ENCODE measurements at regions not wholly inside any gene's neighbourhood (a gene's known extent, or its start where the extent isn't known, plus 50 kb on each side); places are given as distances from the start of the nearest gene placed in this dataset.
"Not testable (repeated sequence)": the region's sequence is repeated elsewhere in the genome, so short reads cannot be mapped to it uniquely, and the experiment has no call there.

DNA sequence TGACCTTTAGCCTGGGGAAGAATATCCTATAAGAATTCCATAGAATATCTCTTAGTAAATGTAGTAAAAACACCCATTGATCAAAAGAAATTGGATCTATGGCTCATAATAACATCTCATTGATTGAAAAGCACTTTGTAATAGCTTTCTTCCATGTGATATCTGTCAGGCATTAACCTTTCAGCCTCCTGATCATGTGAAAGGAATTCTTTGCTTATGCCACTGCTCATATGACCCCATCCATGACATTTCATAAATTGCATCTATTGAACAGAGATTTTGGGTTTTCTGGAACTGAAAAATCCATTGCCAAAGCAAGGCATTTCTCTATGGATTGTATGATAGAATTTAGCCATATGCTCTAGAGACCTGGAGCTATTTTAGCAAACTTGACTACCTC is 519.3 kb upstream of the PFKP start:
- Histone ChIP-seq H3K27ac (ENCODE audit: insufficient read depth, low read length, poor library complexity, severe bottlenecking) (no peak overlapping the region), H3K4me3 (ENCODE audit: low read depth, low read length) (no peak overlapping the region), H3K4me1 (ENCODE audit: control insufficient read depth, insufficient read depth, low read length, poor library complexity, severe bottlenecking) (no peaks in the 10 kb centered on the region), H3K9me3 (ENCODE audit: control insufficient read depth in 2 of 2, low read length in 2 of 2) (no peaks in the 10 kb centered on the region), H3K36me3 (ENCODE audit: control insufficient read depth, insufficient read depth, low read length) (no peaks in the 10 kb centered on the region), H3K27me3 (ENCODE audit: control insufficient read depth, insufficient read depth, low read length) (no peaks in the 10 kb centered on the region)
- H3K36me3 Mint-ChIP-seq = no peaks in the 10 kb centered on the region
- H3K4me1 Mint-ChIP-seq = no peaks in the 10 kb centered on the region
- no peak overlapping the region for H3K4me3 Mint-ChIP-seq
- no peak overlapping the region for H3K27ac Mint-ChIP-seq
- ATAC-seq (ENCODE audit: low read depth in 2 of 2) (no peak), DNase-seq (no peak)
- peaks cover 0 to 4% (median 0%) of the 10 kb centered on the region in 7 donors for H3K9me3 Mint-ChIP-seq
- H3K27me3 Mint-ChIP-seq = no peaks in the 10 kb centered on the region

DNA sequence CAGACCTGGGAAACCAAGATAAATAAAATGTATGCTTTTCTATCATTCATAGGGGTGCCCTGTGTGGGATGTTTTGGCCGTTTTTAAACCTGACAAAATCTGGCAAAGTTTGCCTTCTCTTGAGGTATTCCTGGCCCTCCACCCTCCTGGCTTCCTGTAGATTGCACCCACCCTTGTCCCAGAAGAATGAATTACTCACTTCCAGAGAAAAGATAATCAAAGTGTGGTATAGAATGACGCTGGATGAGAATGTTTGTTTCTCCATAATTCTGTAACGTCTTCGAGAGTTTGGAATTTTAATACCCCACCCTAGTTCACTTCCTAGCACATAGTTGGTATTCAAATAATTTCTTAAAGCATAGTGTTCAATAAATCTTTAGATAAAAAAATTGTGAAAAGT is 519.7 kb upstream of the PFKP start:
- H3K9me3 Mint-ChIP-seq = peaks cover 0 to 4% (median 0%) of the 10 kb centered on the region in 7 donors
- H3K4me1 Mint-ChIP-seq = no peaks in the 10 kb centered on the region

DNA sequence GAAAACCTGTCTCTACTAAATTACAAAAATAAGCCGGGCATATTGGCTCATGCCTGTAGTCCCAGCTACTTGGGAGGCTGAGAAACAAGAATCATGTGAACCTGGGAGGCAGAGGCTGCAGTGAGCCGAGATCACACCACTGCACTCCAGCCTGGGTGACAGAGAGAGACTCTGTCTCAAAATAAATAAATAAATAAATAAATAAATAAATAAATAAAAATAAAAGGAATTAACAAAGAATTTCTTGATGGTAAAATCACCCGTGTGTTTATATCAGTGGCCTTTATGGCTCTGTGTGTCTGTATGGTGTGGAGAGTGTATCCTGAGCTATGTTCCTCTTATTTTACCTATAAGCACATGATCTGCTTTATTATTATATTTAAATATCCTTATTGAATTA is 520.5 kb upstream of the PFKP start:
- H3K27ac Mint-ChIP-seq; H3K4me3 ChIP-seq (ENCODE audit: low read depth, low read length); H3K4me3 Mint-ChIP-seq; H3K27me3 Mint-ChIP-seq; H3K9me3 Mint-ChIP-seq; H3K4me1 ChIP-seq (ENCODE audit: control insufficient read depth, insufficient read depth, low read length, poor library complexity, severe bottlenecking); H3K27me3 ChIP-seq (ENCODE audit: control insufficient read depth, insufficient read depth, low read length); DNase-seq; H3K36me3 Mint-ChIP-seq; H3K36me3 ChIP-seq (ENCODE audit: control insufficient read depth, insufficient read depth, low read length); ATAC-seq (ENCODE audit: low read depth in 2 of 2); H3K27ac ChIP-seq (ENCODE audit: insufficient read depth, low read length, poor library complexity, severe bottlenecking); H3K9me3 ChIP-seq (ENCODE audit: control insufficient read depth in 2 of 2, low read length in 2 of 2); H3K4me1 Mint-ChIP-seq: not testable (repeated sequence)

More for the DNA sequence above, 519.7 kb upstream of the PFKP start:
- Mint-ChIP-seq H3K36me3 (no peaks in the 10 kb centered on the region), H3K4me3 (no peak overlapping the region), H3K27me3 (no peaks in the 10 kb centered on the region), H3K27ac (no peak overlapping the region)
- DNase-seq (no peak), ATAC-seq (ENCODE audit: low read depth in 2 of 2) (no peak)
- Histone ChIP-seq H3K9me3 (ENCODE audit: control insufficient read depth in 2 of 2, low read length in 2 of 2) (no peaks in the 10 kb centered on the region), H3K27ac (ENCODE audit: insufficient read depth, low read length, poor library complexity, severe bottlenecking) (no peak overlapping the region), H3K4me1 (ENCODE audit: control insufficient read depth, insufficient read depth, low read length, poor library complexity, severe bottlenecking) (no peaks in the 10 kb centered on the region), H3K4me3 (ENCODE audit: low read depth, low read length) (no peak overlapping the region), H3K36me3 (ENCODE audit: control insufficient read depth, insufficient read depth, low read length) (no peaks in the 10 kb centered on the region), H3K27me3 (ENCODE audit: control insufficient read depth, insufficient read depth, low read length) (no peaks in the 10 kb centered on the region)

DNA sequence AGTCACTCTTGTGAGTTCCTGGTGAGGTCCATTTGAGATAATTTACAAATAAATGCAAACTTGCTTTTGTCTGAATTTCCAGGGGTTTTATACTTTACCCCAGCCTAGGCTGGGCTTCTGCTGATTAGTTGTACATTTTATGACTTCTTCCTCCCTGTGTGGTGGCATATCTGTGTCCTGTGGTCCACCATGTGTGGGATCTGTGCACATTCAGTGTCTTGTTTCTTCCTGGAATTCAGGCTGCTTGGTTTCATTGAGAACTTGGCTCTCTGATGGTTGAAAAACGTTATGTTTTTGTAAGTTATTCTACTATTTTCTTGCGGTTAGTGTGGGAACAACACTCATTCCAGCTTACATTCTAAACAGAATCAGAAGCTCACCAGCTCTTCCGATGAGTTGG is 523.4 kb upstream of the PFKP start:
- no peaks in the 10 kb centered on the region for H3K36me3 Mint-ChIP-seq
- H3K27ac Mint-ChIP-seq = no peak overlapping the region
- no peaks in the 10 kb centered on the region for H3K27me3 Mint-ChIP-seq
- no peaks in the 10 kb centered on the region for H3K4me1 ChIP-seq (ENCODE audit: control insufficient read depth, insufficient read depth, low read length, poor library complexity, severe bottlenecking)
- ATAC-seq (ENCODE audit: low read depth in 2 of 2) (no peak), DNase-seq (no peak)
- peaks cover 0 to 4% (median 0%) of the 10 kb centered on the region in 7 donors for H3K9me3 Mint-ChIP-seq
- no peak overlapping the region for H3K27ac ChIP-seq (ENCODE audit: insufficient read depth, low read length, poor library complexity, severe bottlenecking)
- peak overlapping the region in 1 of 4 donors; percentile 54 for H3K4me3 Mint-ChIP-seq
- no peak overlapping the region for H3K4me3 ChIP-seq (ENCODE audit: low read depth, low read length)
- no peaks in the 10 kb centered on the region for H3K4me1 Mint-ChIP-seq
- H3K27me3 ChIP-seq (ENCODE audit: control insufficient read depth, insufficient read depth, low read length) = no peaks in the 10 kb centered on the region
- H3K9me3 ChIP-seq (ENCODE audit: control insufficient read depth in 2 of 2, low read length in 2 of 2) = no peaks in the 10 kb centered on the region
- H3K36me3 ChIP-seq (ENCODE audit: control insufficient read depth, insufficient read depth, low read length) = no peaks in the 10 kb centered on the region

DNA sequence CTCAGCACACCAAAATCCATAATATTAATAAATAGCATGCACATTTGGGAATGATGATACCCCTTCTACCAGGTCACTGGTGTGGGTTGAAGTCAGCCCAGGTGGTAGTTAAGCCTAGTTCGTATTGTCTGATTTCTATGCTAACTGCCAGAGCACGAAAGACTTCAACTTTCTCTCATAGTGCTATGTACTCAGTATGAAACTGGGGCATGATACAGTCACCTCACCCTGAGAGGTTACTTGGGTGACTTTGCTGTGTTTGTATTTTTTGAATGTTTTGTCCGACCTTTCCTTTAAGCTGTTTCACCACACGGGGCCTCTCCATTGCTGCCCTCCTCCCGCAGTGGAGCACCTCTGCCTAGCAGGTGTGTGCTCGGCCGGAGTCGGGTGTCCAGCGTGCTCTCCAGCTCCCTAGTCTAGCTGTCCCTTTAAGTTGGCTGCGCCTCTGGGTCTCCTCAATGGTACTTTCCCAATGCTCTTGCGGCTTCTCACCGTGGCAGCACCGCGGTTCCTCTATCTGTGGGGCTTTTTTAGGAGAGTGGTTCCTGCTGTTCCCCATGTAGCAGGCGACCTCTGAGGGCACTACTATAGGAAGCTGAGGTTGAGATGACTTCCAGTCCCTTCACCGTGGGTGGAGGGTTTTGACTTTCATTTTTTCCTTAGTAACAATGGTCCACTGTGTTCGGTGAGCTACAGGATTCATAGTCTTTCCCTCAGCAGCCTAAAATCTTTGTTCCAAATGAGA is 524.0 kb upstream of the PFKP start:
- Mint-ChIP-seq H3K4me3 (no peak overlapping the region), H3K27ac (no peak overlapping the region), H3K36me3 (no peaks in the 10 kb centered on the region), H3K4me1 (no peaks in the 10 kb centered on the region), H3K27me3 (no peaks in the 10 kb centered on the region), H3K9me3 (peaks cover 0 to 4% (median 0%) of the 10 kb centered on the region in 7 donors)
- Histone ChIP-seq H3K27ac (ENCODE audit: insufficient read depth, low read length, poor library complexity, severe bottlenecking) (no peak overlapping the region), H3K27me3 (ENCODE audit: control insufficient read depth, insufficient read depth, low read length) (no peaks in the 10 kb centered on the region), H3K36me3 (ENCODE audit: control insufficient read depth, insufficient read depth, low read length) (no peaks in the 10 kb centered on the region), H3K4me1 (ENCODE audit: control insufficient read depth, insufficient read depth, low read length, poor library complexity, severe bottlenecking) (no peaks in the 10 kb centered on the region), H3K9me3 (ENCODE audit: control insufficient read depth in 2 of 2, low read length in 2 of 2) (no peaks in the 10 kb centered on the region), H3K4me3 (ENCODE audit: low read depth, low read length) (no peak overlapping the region)
- DNase-seq = no peak
- no peak for ATAC-seq (ENCODE audit: low read depth in 2 of 2)

DNA sequence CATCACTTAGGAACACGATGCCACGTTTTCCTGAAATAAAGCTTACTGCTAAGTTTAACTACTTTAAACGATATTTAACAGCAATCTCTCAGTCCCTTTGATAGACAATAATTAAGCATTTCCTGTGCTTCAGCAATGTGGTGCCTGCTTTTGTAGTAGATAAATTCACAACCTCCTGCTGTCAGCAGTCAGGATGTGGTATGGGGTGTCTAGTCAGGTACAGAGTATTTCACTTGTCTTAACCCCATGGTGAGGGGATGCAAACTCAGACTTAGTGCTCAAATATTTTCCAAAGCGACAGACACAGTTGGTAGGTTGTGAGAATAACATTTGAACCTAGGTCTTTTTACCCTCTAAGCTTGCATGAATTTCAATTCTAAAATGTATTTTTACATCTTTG is 526.2 kb upstream of the PFKP start:
- ATAC-seq (ENCODE audit: low read depth in 2 of 2) = peak in 1 of 2 donors; percentile 44
- DNase-seq = peak in 1 of 3 donors; percentile 3
- H3K4me3 ChIP-seq (ENCODE audit: low read depth, low read length) = no peak overlapping the region

DNA sequence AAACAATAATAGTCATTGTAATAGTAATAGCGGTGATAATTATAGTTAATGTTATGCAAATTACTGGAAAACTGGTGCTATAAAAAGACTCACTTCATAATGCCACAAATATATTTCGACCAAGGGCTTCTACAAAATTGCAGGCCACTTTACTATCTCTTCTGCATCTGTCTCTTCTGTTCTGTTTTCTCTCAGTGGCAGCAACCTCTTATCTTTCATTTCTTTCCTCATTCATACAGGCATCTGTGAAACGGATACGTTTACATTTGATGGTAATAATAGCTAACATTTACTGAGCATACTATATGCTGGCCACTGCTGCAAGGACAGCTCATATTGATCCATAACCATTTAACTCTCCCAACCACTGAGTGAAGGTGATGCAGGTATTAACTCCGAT is 537.4 kb upstream of the PFKP start:
- ATAC-seq (ENCODE audit: low read depth in 2 of 2) (no peak), DNase-seq (no peak)
- Mint-ChIP-seq H3K4me1 (no peaks in the 10 kb centered on the region), H3K27me3 (no peaks in the 10 kb centered on the region), H3K36me3 (no peaks in the 10 kb centered on the region), H3K4me3 (no peak overlapping the region), H3K9me3 (peaks cover 0 to 7% (median 2%) of the 10 kb centered on the region in 7 donors), H3K27ac (no peak overlapping the region)
- Histone ChIP-seq H3K9me3 (ENCODE audit: control insufficient read depth in 2 of 2, low read length in 2 of 2) (no peaks in the 10 kb centered on the region), H3K4me1 (ENCODE audit: control insufficient read depth, insufficient read depth, low read length, poor library complexity, severe bottlenecking) (no peaks in the 10 kb centered on the region), H3K27ac (ENCODE audit: insufficient read depth, low read length, poor library complexity, severe bottlenecking) (no peak overlapping the region), H3K36me3 (ENCODE audit: control insufficient read depth, insufficient read depth, low read length) (no peaks in the 10 kb centered on the region), H3K4me3 (ENCODE audit: low read depth, low read length) (no peak overlapping the region), H3K27me3 (ENCODE audit: control insufficient read depth, insufficient read depth, low read length) (no peaks in the 10 kb centered on the region)

More for the DNA sequence above, 526.2 kb upstream of the PFKP start:
- H3K36me3 Mint-ChIP-seq = no peaks in the 10 kb centered on the region
- H3K4me3 Mint-ChIP-seq = no peak overlapping the region
- H3K27ac ChIP-seq (ENCODE audit: insufficient read depth, low read length, poor library complexity, severe bottlenecking) = no peak overlapping the region
- H3K4me1 Mint-ChIP-seq = no peaks in the 10 kb centered on the region
- H3K4me1 ChIP-seq (ENCODE audit: control insufficient read depth, insufficient read depth, low read length, poor library complexity, severe bottlenecking) = no peaks in the 10 kb centered on the region
- H3K9me3 ChIP-seq (ENCODE audit: control insufficient read depth in 2 of 2, low read length in 2 of 2) = no peaks in the 10 kb centered on the region
- H3K27me3 Mint-ChIP-seq = no peaks in the 10 kb centered on the region
- H3K9me3 Mint-ChIP-seq = peaks cover 0 to 4% (median 0%) of the 10 kb centered on the region in 7 donors
- H3K27me3 ChIP-seq (ENCODE audit: control insufficient read depth, insufficient read depth, low read length) = no peaks in the 10 kb centered on the region
- no peaks in the 10 kb centered on the region for H3K36me3 ChIP-seq (ENCODE audit: control insufficient read depth, insufficient read depth, low read length)
- no peak overlapping the region for H3K27ac Mint-ChIP-seq

DNA sequence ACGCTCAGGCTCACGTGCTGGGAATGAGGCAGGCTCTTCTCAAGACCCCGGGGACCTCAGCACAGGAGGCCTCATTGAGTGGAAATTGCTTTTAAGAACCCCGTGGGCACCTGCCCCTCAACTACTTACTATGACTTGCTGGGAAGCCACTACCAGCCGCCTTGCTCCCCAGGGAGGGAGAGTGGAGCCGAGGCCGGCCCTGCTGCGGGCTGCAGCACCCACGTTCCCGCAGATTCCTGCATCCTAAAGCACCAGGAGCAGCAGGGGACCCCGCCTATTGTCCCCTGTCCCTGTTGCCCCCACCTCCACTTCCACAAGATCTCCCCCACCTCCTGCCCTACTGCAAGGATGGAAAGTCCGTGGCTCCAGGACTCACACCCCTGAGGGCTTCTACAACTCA is 541.6 kb upstream of the PFKP start:
- Mint-ChIP-seq H3K9me3 (peaks cover 0 to 5% (median 0%) of the 10 kb centered on the region in 7 donors), H3K27ac (no peak overlapping the region), H3K4me3 (no peak overlapping the region), H3K27me3 (no peaks in the 10 kb centered on the region), H3K4me1 (no peaks in the 10 kb centered on the region), H3K36me3 (no peaks in the 10 kb centered on the region)
- H3K27ac ChIP-seq (ENCODE audit: insufficient read depth, low read length, poor library complexity, severe bottlenecking) = no peak overlapping the region
- no peak for DNase-seq
- H3K36me3 ChIP-seq (ENCODE audit: control insufficient read depth, insufficient read depth, low read length) = no peaks in the 10 kb centered on the region
- H3K4me1 ChIP-seq (ENCODE audit: control insufficient read depth, insufficient read depth, low read length, poor library complexity, severe bottlenecking) = no peaks in the 10 kb centered on the region
- no peak overlapping the region for H3K4me3 ChIP-seq (ENCODE audit: low read depth, low read length)
- ATAC-seq (ENCODE audit: low read depth in 2 of 2) = no peak
- H3K9me3 ChIP-seq (ENCODE audit: control insufficient read depth in 2 of 2, low read length in 2 of 2) = no peaks in the 10 kb centered on the region
- H3K27me3 ChIP-seq (ENCODE audit: control insufficient read depth, insufficient read depth, low read length) = no peaks in the 10 kb centered on the region
